K562 (cell line): ENCODE measurements at regions not wholly inside any gene's neighbourhood (a gene's known extent, or its start where the extent isn't known, plus 50 kb on each side); places are given as distances from the start of the nearest gene placed in this dataset.

ENCODE experiments used
- ATAC-seq: fragments of 200-7000 bp; cut with Tn5 transposase; 3 replicates; pipeline ENCODE4 v1.9.1; 2020; ENCODE audit warnings: moderate library complexity
- BruUV-seq: library from RNA; stranded (reverse); fragments of 400-500 nt; replicated peaks from 2 replicates; lab custom pipeline; 2021; lab: Mats Ljungman, UMichigan
- CTCF ChIA-PET: fragments of 300-600 bp; formaldehyde crosslinking; extraction: SDS; loops from one replicate; lab custom pipeline; 2021; ENCODE audit warnings: low intra/inter-chr PET ratio; lab: Yijun Ruan, JAX
- POLR2A ChIA-PET: fragments of 300-600, 350-650 bp; sonication (Branson Sonifier 250); formaldehyde crosslinking; extraction: SDS; loops from one replicate; lab custom pipeline; 2021; ENCODE audit warnings: antibody characterized with exemption, inconsistent platforms; lab: Yijun Ruan, JAX
- DNase-seq, 4 experiments: peaks; one replicate each; pipeline versions ENCODE4 v3.0.0 to v3.0.0-alpha.2; 2011 to 2018; ENCODE audit warnings: low spot score in 3 of 4, mixed read lengths in 3 of 4; ENCODE audit errors: extremely low read depth in 1 of 4
- FAIRE-seq: peaks from 2 replicates; lab custom pipeline; 2011; peaks lifted over from hg19 to GRCh38; lab: Jason Lieb, UNC
- H2AFZ ChIP-seq: 2 replicates; pipeline ENCODE4 v1.6.0; 2011; ENCODE audit warnings: low read depth, low read length, control low read depth, inconsistent platforms
- H3K27ac ChIP-seq: fragments of 200-600 bp; 3 replicates; pipeline ENCODE4 v1.8.0; 2011; ENCODE audit warnings: low read depth, mild to moderate bottlenecking, control low read depth, inconsistent platforms, low read length, moderate library complexity, mixed read lengths; ENCODE audit errors: extremely low read depth
- H3K27me3 ChIP-seq, 2 experiments: fragments of 300-600 bp in 1 of 2; 2 replicates in 1 of 2; 3 replicates in 1 of 2; pipeline versions ENCODE4 v1.6.0 to v1.8.0; 2011; ENCODE audit warnings: inconsistent platforms in 2 of 2, low read length in 2 of 2, mild to moderate bottlenecking in 1 of 2, mixed read lengths in 1 of 2, moderate library complexity in 1 of 2; ENCODE audit not compliant: control insufficient read depth in 2 of 2, insufficient read depth in 2 of 2
- H3K36me3 ChIP-seq: fragments of 300-600 bp; 3 replicates; pipeline ENCODE4 v1.8.0; 2011; ENCODE audit warnings: mild to moderate bottlenecking, low read length, inconsistent platforms; ENCODE audit not compliant: control insufficient read depth, insufficient read depth
- H3K4me1 ChIP-seq, 2 experiments: fragments of 200-600 bp in 1 of 2; replicated peaks in 1 of 2; 2 replicates in 1 of 2; 3 replicates in 1 of 2; pipeline versions ENCODE4 v1.5.1 to v1.8.0; 2011; ENCODE audit warnings: inconsistent platforms in 2 of 2, low read length in 2 of 2, mild to moderate bottlenecking in 1 of 2, mixed read lengths in 1 of 2, moderate library complexity in 1 of 2; ENCODE audit not compliant: control insufficient read depth in 2 of 2, insufficient read depth in 2 of 2
- H3K4me2 ChIP-seq: 2 replicates; pipeline ENCODE4 v1.6.1; 2011; ENCODE audit warnings: low read length, control low read depth, inconsistent platforms, mixed read lengths; ENCODE audit not compliant: insufficient read depth
- H3K4me3 ChIP-seq: fragments of 200-600 bp; sonication (generic), shearing (Covaris generic); 2 replicates; pipeline ENCODE4 v1.5.1; 2016; ENCODE audit warnings: control low read depth, inconsistent platforms
- H3K79me2 ChIP-seq: fragments of 200-600 bp; 3 replicates; pipeline ENCODE4 v1.8.0; 2011; ENCODE audit warnings: low read length, inconsistent platforms; ENCODE audit not compliant: control insufficient read depth, insufficient read depth
- H3K9ac ChIP-seq, 2 experiments: 2 replicates each; pipeline versions ENCODE4 v1.6.0 to v1.6.1; 2011; ENCODE audit warnings: low read depth in 2 of 2, low read length in 2 of 2, control low read depth in 1 of 2, inconsistent platforms in 1 of 2, mild to moderate bottlenecking in 1 of 2, mixed read lengths in 1 of 2; ENCODE audit not compliant: insufficient read depth in 1 of 2
- H3K9me1 ChIP-seq: one replicate; pipeline ENCODE4 v1.6.0; 2011; ENCODE audit warnings: inconsistent platforms, mild to moderate bottlenecking, low read length, moderate library complexity; ENCODE audit not compliant: control insufficient read depth, insufficient read depth
- H3K9me3 ChIP-seq: replicated peaks from 2 replicates; pipeline ENCODE4 v1.5.1; 2011; ENCODE audit warnings: low read depth, low read length, inconsistent platforms; ENCODE audit not compliant: control insufficient read depth, insufficient read depth
- H4K20me1 ChIP-seq: replicated peaks from 2 replicates; pipeline ENCODE4 v1.6.1; 2011; ENCODE audit warnings: low read length, inconsistent platforms, mixed read lengths; ENCODE audit not compliant: control insufficient read depth, insufficient read depth
- ADNP ChIP-seq: fragments of 200-800 bp; sonication (Bioruptor generic); IDR thresholded peaks from 2 replicates; pipeline ENCODE4 v1.6.1; 2016; ENCODE audit warnings: missing genetic modification characterization, missing compliant biosample characterization
- CREM ChIP-seq: IDR thresholded peaks from 2 replicates; pipeline ENCODE4 v1.6.1; 2014; ENCODE audit warnings: antibody characterized with exemption, low read depth
- EP300 ChIP-seq: IDR thresholded peaks from 2 replicates; pipeline ENCODE4 v1.6.1; 2012; ENCODE audit warnings: low read length, improper control_type of control experiment
- GABPB1 ChIP-seq: sonication (generic); formaldehyde crosslinking; IDR thresholded peaks from 2 replicates; pipeline ENCODE4 v1.8.0; 2022; ENCODE audit warnings: mild to moderate bottlenecking, missing genetic modification reagents
- GTF2B ChIP-seq: IDR thresholded peaks from 2 replicates; pipeline ENCODE4 v1.6.1; 2011; ENCODE audit not compliant: insufficient read length; ENCODE audit errors: extremely low read depth
- HCFC1 ChIP-seq: IDR thresholded peaks from 2 replicates; pipeline ENCODE4 v1.6.1; 2012; ENCODE audit warnings: low read depth, low read length, improper control_type of control experiment
- HMGN3 ChIP-seq: IDR thresholded peaks from 2 replicates; pipeline ENCODE4 v1.6.1; 2011; ENCODE audit warnings: borderline replicate concordance, low read depth, mild to moderate bottlenecking, mixed read lengths, low read length; ENCODE audit not compliant: insufficient read length; ENCODE audit errors: extremely low read depth
- ILK ChIP-seq: fragments of 450-650 bp; IDR thresholded peaks from 2 replicates; pipeline ENCODE4 v1.6.1; 2016; ENCODE audit warnings: missing genetic modification characterization, low read depth, mild to moderate bottlenecking, missing compliant biosample characterization, moderate library complexity, borderline replicate concordance
- KDM2B ChIP-seq: fragments of 250-450 bp; sonication (Bioruptor Pico); IDR thresholded peaks from 2 replicates; pipeline ENCODE4 v1.8.0; 2021; ENCODE audit warnings: mild to moderate bottlenecking, moderate library complexity
- KLF13 ChIP-seq: fragments of 450-650 bp; IDR thresholded peaks from 2 replicates; pipeline ENCODE4 v1.6.1; 2016; ENCODE audit warnings: missing genetic modification characterization, low read depth, mild to moderate bottlenecking, missing compliant biosample characterization, moderate library complexity, borderline replicate concordance
- MEIS2 ChIP-seq: fragments of 450-650 bp; IDR thresholded peaks from 2 replicates; pipeline ENCODE4 v1.6.1; 2014; ENCODE audit warnings: mild to moderate bottlenecking; ENCODE audit not compliant: partially characterized antibody
- MTF1 ChIP-seq: fragments of 250-450 bp; sonication (Bioruptor Pico); IDR thresholded peaks from 2 replicates; pipeline ENCODE4 v1.9.0; 2021; ENCODE audit warnings: moderate library complexity, mild to moderate bottlenecking, inconsistent platforms, borderline replicate concordance
- POLR2A ChIP-seq: fragments of 450-650 bp; conservative IDR thresholded peaks from 2 replicates; pipeline ENCODE4 v1.6.1; 2016
- RBM17 ChIP-seq: fragments of 200-400 bp; formaldehyde crosslinking; IDR thresholded peaks from 2 replicates; pipeline ENCODE4 v1.6.1; 2017; ENCODE audit warnings: low read depth, mild to moderate bottlenecking, low read length, borderline replicate concordance
- SMARCC2 ChIP-seq: fragments of 450-650 bp; IDR thresholded peaks from 2 replicates; pipeline ENCODE4 v1.6.1; 2017; ENCODE audit warnings: antibody characterized with exemption, moderate library complexity, mild to moderate bottlenecking, low read depth
- TEAD1 ChIP-seq, 2 experiments: fragments of 450-650 bp in 1 of 2; sonication (generic) in 1 of 2; formaldehyde crosslinking; IDR thresholded peaks; 2 replicates each; pipeline versions ENCODE4 v1.4.0 to v1.8.0; 2020 to 2022; ENCODE audit warnings: mild to moderate bottlenecking in 2 of 2, missing genetic modification reagents in 1 of 2
- THRAP3 ChIP-seq: fragments of 450-650 bp; IDR thresholded peaks from 2 replicates; pipeline ENCODE4 v1.6.1; 2016; ENCODE audit warnings: mild to moderate bottlenecking, inconsistent platforms, borderline replicate concordance
- TRIM25 ChIP-seq: fragments of 450-650 bp; IDR thresholded peaks from 2 replicates; pipeline ENCODE4 v1.7.0; 2016; ENCODE audit warnings: borderline replicate concordance
- ZC3H11A ChIP-seq: IDR thresholded peaks from 2 replicates; pipeline ENCODE4 v1.6.1; 2012; ENCODE audit warnings: low read depth, low read length, improper control_type of control experiment
- ZNF3 ChIP-seq: fragments of 250-450 bp; sonication (Bioruptor Pico); IDR thresholded peaks from 2 replicates; pipeline ENCODE4 v1.5.0; 2021; ENCODE audit warnings: mild to moderate bottlenecking, moderate library complexity
- ZNF644 ChIP-seq: fragments of 200-800 bp; sonication (Bioruptor generic); IDR thresholded peaks from 2 replicates; pipeline ENCODE4 v1.6.1; 2016; ENCODE audit warnings: low read depth, missing genetic modification characterization, missing compliant biosample characterization
- ZNF75A ChIP-seq: fragments of 450-650 bp; formaldehyde crosslinking; IDR thresholded peaks from 2 replicates; pipeline ENCODE4 v1.4.0; 2020; ENCODE audit warnings: mild to moderate bottlenecking
- WGBS: fragments of 100-300 bp; shearing (Covaris generic); methylation state at CpG from one replicate; pipeline ENCODE4 v1.1.6; 2016; ENCODE audit warnings: low coverage, mixed read lengths; ENCODE audit not compliant: insufficient coverage; ENCODE audit errors: missing lambda C conversion rate; 5-methylcytosine and 5-hydroxymethylcytosine counted together
- in situ Hi-C: fragments of 300-500 bp; cut with MboI; formaldehyde crosslinking; loops from 4 replicates; pipeline ENCODE4 v1.15.0; 2018; ENCODE audit warnings: inconsistent platforms, mixed read lengths
- intact Hi-C: fragments of 100-400 bp; cut with micrococcal nuclease; formaldehyde crosslinking; loops from 2 replicates; pipeline ENCODE4 v1.14.2; 2022

GRCh38 chr7:55276572-55277295 lies 88.4 kb upstream of the LANCL2 start (continued):
- no peak for TF ChIP-seq POLR2A
- no peak for TF ChIP-seq KLF13 (tag)
- TF ChIP-seq ADNP (tag) = no peak
- no peak for TF ChIP-seq CREM
- TF ChIP-seq ZNF75A (CRISPR knock-in tag) = no peak
- no peak for TF ChIP-seq MTF1 (CRISPR knock-in tag)
- no peak for TF ChIP-seq RBM17
- no peak for TF ChIP-seq THRAP3
- TF ChIP-seq ZNF644 (tag) = no peak

GRCh38 chr7:55277916-55278315 lies 87.2 kb upstream of the LANCL2 start:
- BruUV-seq = no TSS peak
- in situ Hi-C loops = no loop called here
- CTCF ChIA-PET = no interaction called here
- TF ChIP-seq ILK = no peak
- no peak for TF ChIP-seq GTF2B
- TF ChIP-seq GABPB1 = no peak
- no peak for TF ChIP-seq HCFC1
- TF ChIP-seq ZNF3 = no peak
- no peak for TF ChIP-seq ZC3H11A
- TF ChIP-seq KDM2B (CRISPR knock-in tag) = no peak
- no peak for TF ChIP-seq TRIM25
- no peak for TF ChIP-seq EP300
- no peak for TF ChIP-seq SMARCC2
- TF ChIP-seq MEIS2 = no peak
- TF ChIP-seq HMGN3 = no peak
- TF ChIP-seq TEAD1 (CRISPR knock-in tag; IDR thresholded peaks at IDR 0.05) = no peak

More at GRCh38 chr7:55277916-55278315, 87.2 kb upstream of the LANCL2 start:
- peaks cover 3 to 14% of the 10 kb centered on the region in 2 experiments; a peak in 3 of 5 replicates for H3K27me3 ChIP-seq
- no peaks in the 10 kb centered on the region for H3K4me1 ChIP-seq
- no peak overlapping the region for H2AFZ ChIP-seq
- H3K9ac ChIP-seq = no peak overlapping the region
- ATAC-seq (no peak), FAIRE-seq (no peak), DNase-seq (no peak)
- H3K4me2 ChIP-seq = no peak overlapping the region
- no peaks in the 10 kb centered on the region for H3K36me3 ChIP-seq
- H3K79me2 ChIP-seq = no peaks in the 10 kb centered on the region
- no peaks in the 10 kb centered on the region for H3K9me1 ChIP-seq
- no peaks in the 10 kb centered on the region for H3K9me3 ChIP-seq
- no peaks in the 10 kb centered on the region for H4K20me1 ChIP-seq
- no peak overlapping the region for H3K27ac ChIP-seq
- POLR2A ChIA-PET = interaction anchor here (0.6 kb wide), 1 partner anchor 269 kb away, joined by 3 read pairs; no protein-coding TSS in a partner anchor
- WGBS = 1% methylated on average over 6 of the region's 6 CpGs
- no peak overlapping the region for H3K4me3 ChIP-seq
- intact Hi-C loops = no loop called here
